Nephron (organoid): ENCODE measurements at regions not wholly inside any gene's neighbourhood (a gene's known extent, or its start where the extent isn't known, plus 50 kb on each side); places are given as distances from the start of the nearest gene placed in this dataset.
"Not testable (repeated sequence)": the region's sequence is repeated elsewhere in the genome, so short reads cannot be mapped to it uniquely, and the experiment has no call there.

Experiments
- H3K27ac Mint-ChIP-seq, 3 experiments: 2 replicates each; pipeline ENCODE4 v1.8.0; 2020; ENCODE audit warnings: mixed read lengths in 3 of 3, mild to moderate bottlenecking in 2 of 3, moderate library complexity in 1 of 3
- H3K27me3 Mint-ChIP-seq: 2 replicates; pipeline ENCODE4 v1.8.0; 2021; ENCODE audit warnings: low read depth, mild to moderate bottlenecking, moderate library complexity, mixed read lengths
- H3K36me3 Mint-ChIP-seq: 2 replicates; pipeline ENCODE4 v1.8.0; 2020; ENCODE audit warnings: low read depth, mixed read lengths
- H3K4me1 Mint-ChIP-seq: 2 replicates; pipeline ENCODE4 v1.8.0; 2020; ENCODE audit warnings: mixed read lengths
- H3K4me3 Mint-ChIP-seq, 3 experiments: 2 replicates each; pipeline ENCODE4 v1.8.0; 2020; ENCODE audit warnings: mild to moderate bottlenecking in 3 of 3, mixed read lengths in 3 of 3, moderate library complexity in 2 of 3
- H3K9me3 Mint-ChIP-seq: 2 replicates; pipeline ENCODE4 v1.8.0; 2020; ENCODE audit warnings: mixed read lengths
- CTCF ChIP-seq, 3 experiments: fragments of 200-600 bp; sonication (generic); IDR thresholded peaks; one replicate each; pipeline ENCODE4 v1.5.0; 2021; ENCODE audit warnings: antibody characterized with exemption in 3 of 3; ENCODE audit not compliant: unreplicated experiment in 3 of 3

- Mint-ChIP-seq H3K27me3 (no peaks in the 10 kb centered on the region), H3K36me3 (no peaks in the 10 kb centered on the region), H3K4me1 (no peaks in the 10 kb centered on the region), H3K27ac (no peak overlapping the region), H3K4me3 (no peak overlapping the region), H3K9me3 (no peaks in the 10 kb centered on the region)
- TF ChIP-seq CTCF (IDR thresholded peaks at IDR 0.05; ENCODE audit: unreplicated experiment in 3 of 3) = no peak
Observed at GRCh38 chr14:43548368-43548767, 958.7 kb downstream of the FSCB start.

GRCh38 chr14:43547596-43547995 lies 959.5 kb downstream of the FSCB start:
- H3K9me3 Mint-ChIP-seq, H3K36me3 Mint-ChIP-seq, H3K27me3 Mint-ChIP-seq, H3K27ac Mint-ChIP-seq, H3K4me3 Mint-ChIP-seq, H3K4me1 Mint-ChIP-seq: not testable (repeated sequence)

GRCh38 chr14:43541356-43541755 lies 965.7 kb downstream of the FSCB start:
- Mint-ChIP-seq H3K4me1 (peaks cover 5% of the 10 kb centered on the region), H3K9me3 (peaks cover 3% of the 10 kb centered on the region), H3K27ac (no peak overlapping the region), H3K27me3 (no peaks in the 10 kb centered on the region), H3K36me3 (no peaks in the 10 kb centered on the region), H3K4me3 (no peak overlapping the region)
- TF ChIP-seq CTCF (IDR thresholded peaks at IDR 0.05; ENCODE audit: unreplicated experiment in 3 of 3) = no peak

- no peak overlapping the region for H3K27ac Mint-ChIP-seq
- no peaks in the 10 kb centered on the region for H3K36me3 Mint-ChIP-seq
- H3K4me3 Mint-ChIP-seq = no peak overlapping the region
- H3K27me3 Mint-ChIP-seq = no peaks in the 10 kb centered on the region
- peaks cover 3% of the 10 kb centered on the region for H3K9me3 Mint-ChIP-seq
- H3K4me1 Mint-ChIP-seq = peaks cover 5% of the 10 kb centered on the region
- TF ChIP-seq CTCF (IDR thresholded peaks at IDR 0.05; ENCODE audit: unreplicated experiment in 3 of 3) = no peak
Observed at GRCh38 chr14:43540948-43541347, 966.1 kb downstream of the FSCB start.

- peaks cover 5% of the 10 kb centered on the region for H3K4me1 Mint-ChIP-seq
- H3K36me3 Mint-ChIP-seq = peaks cover 7% of the 10 kb centered on the region
- TF ChIP-seq CTCF (IDR thresholded peaks at IDR 0.05; ENCODE audit: unreplicated experiment in 3 of 3) = peak; percentile 48 to 61 (median 50)
- H3K4me3 Mint-ChIP-seq = peak overlapping the region in 1 of 3 experiments; percentile 17
- H3K27me3 Mint-ChIP-seq = no peaks in the 10 kb centered on the region
- H3K9me3 Mint-ChIP-seq = peaks cover 9% of the 10 kb centered on the region
- peak overlapping the region in 1 of 3 experiments; percentile 46 for H3K27ac Mint-ChIP-seq
Observed at GRCh38 chr14:43539210-43539609, 967.9 kb downstream of the FSCB start.

GRCh38 chr14:43535231-43535838 lies 971.7 kb downstream of the FSCB start:
- H3K27ac Mint-ChIP-seq = no peak overlapping the region

More at GRCh38 chr14:43535231-43535838, 971.7 kb downstream of the FSCB start:
- Mint-ChIP-seq H3K4me1 (peaks cover 5% of the 10 kb centered on the region), H3K9me3 (peaks cover 11% of the 10 kb centered on the region), H3K27me3 (no peaks in the 10 kb centered on the region), H3K4me3 (no peak overlapping the region), H3K36me3 (peaks cover 7% of the 10 kb centered on the region)
- no peak for TF ChIP-seq CTCF (IDR thresholded peaks at IDR 0.05; ENCODE audit: unreplicated experiment in 3 of 3)
